ENCODE measurements at regions not wholly inside any gene's neighbourhood (a gene's known extent, or its start where the extent isn't known, plus 50 kb on each side); places are given as distances from the start of the nearest gene placed in this dataset.

GRCh38 chr11:27933992-27934829, 173.7 kb downstream of the KIF18A start:
- ChIA-PET CTCF (interaction anchor here (0.9 to 1.4 kb wide), 3 partner anchors 24 to 595 kb away, joined by 4 to 6 read pairs (median 4); no protein-coding TSS in a partner anchor), POLR2A (interaction anchor here (0.5 to 2.1 kb wide), 17 partner anchors 8 to 279 kb away, joined by 3 to 16 read pairs (median 4); partner anchors contain the start of genes BDNF, KIF18A and METTL15), RAD21 (ENCODE audit: low non-redundant PET in 1 of 2, low total read pairs in 2 of 2, uncharacterized antibody in 2 of 2, unreplicated experiment in 2 of 2) (interaction anchor here (0.6 to 1.6 kb wide), 5 partner anchors 9 to 596 kb away, joined by 3 to 5 read pairs (median 3); partner anchors contain the start of genes BDNF (in 1 of the 2), KIF18A (in 1 of the 2) and METTL15 (in 1 of the 2))
- Histone ChIP-seq H3K27me3 (ENCODE audit: insufficient read depth, low read length) (no peaks in the 10 kb centered on the region), H3K79me2 (ENCODE audit: insufficient read depth, low read length) (no peaks in the 10 kb centered on the region), H3K9me3 (ENCODE audit: control insufficient read depth in 1 of 2, insufficient read depth in 1 of 2, low read depth in 1 of 2, low read length in 2 of 2) (peaks cover 0 to 4% of the 10 kb centered on the region in 2 experiments; a peak in 1 of 4 replicates), H3K36me3 (ENCODE audit: control insufficient read depth in 1 of 2, insufficient read depth in 2 of 2, low read length in 2 of 2) (no peaks in the 10 kb centered on the region), H2AFZ (ENCODE audit: low read depth, low read length, poor library complexity, severe bottlenecking) (no peak overlapping the region), H3K4me3 (replicated peaks in 1 of 2; ENCODE audit: low read depth in 1 of 2, low read length in 2 of 2) (peak overlapping the region in 1 of 2 experiments; percentile 26), H4K20me1 (ENCODE audit: insufficient read depth) (no peaks in the 10 kb centered on the region), H3K4me1 (ENCODE audit: control insufficient read depth in 1 of 2, insufficient read depth in 2 of 2, low read length in 2 of 2) (peaks cover 31 to 59% of the 10 kb centered on the region in 2 experiments), H3K9me2 (ENCODE audit: insufficient read depth) (no peaks in the 10 kb centered on the region), H3K4me2 (ENCODE audit: low read length) (peak overlapping the region; percentile 72), H3K27ac (ENCODE audit: low read depth, low read length) (peak overlapping the region; percentile 98), H3K9ac (ENCODE audit: low read length) (peak overlapping the region; percentile 64)
- BruUV-seq (replicated peaks) = no TSS peak
- intact Hi-C loops (cut with micrococcal nuclease) = loop anchor here (2.0 to 10.0 kb wide), 2 partner anchors 171 to 217 kb away; partner anchors contain the start of genes KIF18A and METTL15
- DNase-seq (ENCODE audit: low read depth, low spot score) (peak; percentile 98), ATAC-seq (peak; percentile 86)
- TF ChIP-seq ATF3 (IDR thresholded peaks at IDR 0.05) = 0 out of 2 replicates have a peak, but pooled peaks have one; percentile 24
- peak; percentile 29; the same call in 1 of the 2 replicates for TF ChIP-seq RAD21 (IDR thresholded peaks at IDR 0.05; ENCODE audit: low read depth)
- no peak for TF ChIP-seq REST (IDR thresholded peaks at IDR 0.05; ENCODE audit: low read depth)
- peak; percentile 90 for TF ChIP-seq FOSL1 (IDR thresholded peaks at IDR 0.05; ENCODE audit: low read depth)
- TF ChIP-seq ZNF274 (IDR thresholded peaks at IDR 0.05; ENCODE audit: low read depth, low read length) = no peak
- TF ChIP-seq SRF (IDR thresholded peaks at IDR 0.05; ENCODE audit: low read depth) = no peak; the same call in 1 of the 2 replicates
- peak; percentile 11; the same call in 1 of the 2 replicates for TF ChIP-seq EGR1 (IDR thresholded peaks at IDR 0.05; ENCODE audit: low read depth)
- peak; percentile 58 for TF ChIP-seq ZBTB33 (IDR thresholded peaks at IDR 0.05; ENCODE audit: extremely low read depth, insufficient replicate concordance, low read length)
- TF ChIP-seq EZH2phosphoT487 (IDR thresholded peaks at IDR 0.05; ENCODE audit: borderline replicate concordance) = no peak
- TF ChIP-seq MAX (IDR thresholded peaks at IDR 0.05) = peak; percentile 92
- no peak for TF ChIP-seq CTCF (IDR thresholded peaks at IDR 0.05 in 2 of 3, conservative IDR thresholded peaks at IDR 0.05 in 1 of 3; ENCODE audit: borderline replicate concordance in 1 of 3, insufficient read depth in 1 of 3, low read depth in 2 of 3, low read length in 2 of 3)
- no peak for TF ChIP-seq POLR2A (IDR thresholded peaks at IDR 0.05; ENCODE audit: borderline replicate concordance, extremely low read depth, insufficient read depth, insufficient read length)
- TF ChIP-seq EZH2 (IDR thresholded peaks at IDR 0.05) = no peak
- TF ChIP-seq SP1 (IDR thresholded peaks at IDR 0.05; ENCODE audit: low read depth) = peak; percentile 92
- TF ChIP-seq ELF1 (IDR thresholded peaks at IDR 0.05; ENCODE audit: borderline replicate concordance, low read depth) = no peak
- TF ChIP-seq SIN3A (IDR thresholded peaks at IDR 0.05; ENCODE audit: low read depth) = peak; percentile 67
- peak; percentile 72 for TF ChIP-seq CEBPB (IDR thresholded peaks at IDR 0.05; ENCODE audit: low read depth)
